Thoracic aorta (tissue), 2 donors: ENCODE measurements at regions not wholly inside any gene's neighbourhood (a gene's known extent, or its start where the extent isn't known, plus 50 kb on each side); places are given as distances from the start of the nearest gene placed in this dataset.

Experiments
- ATAC-seq: fragments of 150-250 bp; one replicate; pipeline ENCODE4 v1.8.0; 2017; ENCODE audit warnings: low read depth; ENCODE audit not compliant: insufficient number of reproducible peaks, low FRiP score
- DNase-seq: peaks from one replicate; pipeline ENCODE4 v3.0.0-alpha.2; 2020; ENCODE audit warnings: low spot score
- H3K27ac ChIP-seq, 2 donors: fragments of 200-600 bp; sonication (generic); 1 replicate in 1 of 2; 2 replicates in 1 of 2; pipeline ENCODE4 v1.5.1; 2016; ENCODE audit warnings: mild to moderate bottlenecking in 2 of 2, moderate library complexity in 2 of 2
- H3K27me3 ChIP-seq: fragments of 200-600 bp; sonication (generic); replicated peaks from 2 replicates; pipeline ENCODE4 v1.6.0; 2016; ENCODE audit warnings: mild to moderate bottlenecking; ENCODE audit not compliant: insufficient read depth
- H3K36me3 ChIP-seq: fragments of 200-600 bp; sonication (generic); one replicate; pipeline ENCODE4 v1.5.1; 2016
- H3K4me1 ChIP-seq, 2 donors: fragments of 200-600 bp; sonication (generic); 1 replicate in 1 of 2; 2 replicates in 1 of 2; pipeline versions ENCODE4 v1.5.1 to v1.6.0; 2016; ENCODE audit warnings: low read depth in 2 of 2, mild to moderate bottlenecking in 1 of 2; ENCODE audit not compliant: control insufficient read depth in 1 of 2
- H3K4me3 ChIP-seq: fragments of 200-600 bp; sonication (generic); 2 replicates; pipeline ENCODE4 v1.5.1; 2016; ENCODE audit warnings: mild to moderate bottlenecking
- H3K9me3 ChIP-seq: fragments of 200-600 bp; sonication (generic); 2 replicates; pipeline ENCODE4 v1.5.1; 2016
- CTCF ChIP-seq: fragments of 200-600 bp; sonication (generic); IDR thresholded peaks from one replicate; pipeline ENCODE4 v1.5.1; 2019; ENCODE audit warnings: antibody characterized with exemption

- ATAC-seq (no peak), DNase-seq (no peak)
These were observed 76.9 kb upstream of the SPATA31D4 start for GRCh38 chr9:81851340-81851739.

DNA sequence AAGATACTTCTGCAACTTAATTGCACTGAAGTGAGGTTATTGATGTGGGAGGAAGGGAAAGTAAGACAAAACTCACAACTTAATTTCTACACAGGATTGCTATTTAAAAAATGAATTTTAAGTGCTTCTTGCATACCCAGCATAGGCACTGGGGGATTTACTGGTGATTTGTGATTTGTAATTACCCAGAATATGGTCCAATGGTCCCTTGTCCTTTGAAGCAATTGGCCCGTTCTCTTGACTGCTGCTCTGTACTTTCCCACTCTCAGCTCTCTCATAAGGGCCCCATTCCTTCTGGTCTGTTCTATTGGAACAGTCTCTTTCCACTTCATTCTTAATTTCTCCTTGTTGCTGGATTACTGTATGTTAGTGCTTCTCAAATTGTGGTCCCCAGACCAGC, 75.4 kb upstream of the SPATA31D4 start:
- no peaks in the 10 kb centered on the region for H3K27me3 ChIP-seq
- H3K4me3 ChIP-seq: no peak overlapping the region
- no peak for TF ChIP-seq CTCF
- H3K36me3 ChIP-seq: no peaks in the 10 kb centered on the region
- ATAC-seq: no peak
- no peak overlapping the region for H3K27ac ChIP-seq
- DNase-seq: no peak
- H3K4me1 ChIP-seq: peaks cover 0 to 8% of the 10 kb centered on the region in 2 donors
- no peaks in the 10 kb centered on the region for H3K9me3 ChIP-seq

More at GRCh38 chr9:81851340-81851739, 76.9 kb upstream of the SPATA31D4 start:
- Histone ChIP-seq H3K4me3 (no peak overlapping the region), H3K36me3 (no peaks in the 10 kb centered on the region), H3K9me3 (no peaks in the 10 kb centered on the region), H3K27ac (no peak overlapping the region), H3K27me3 (no peaks in the 10 kb centered on the region), H3K4me1 (peaks cover 0 to 8% of the 10 kb centered on the region in 2 donors)
- no peak for TF ChIP-seq CTCF

DNA sequence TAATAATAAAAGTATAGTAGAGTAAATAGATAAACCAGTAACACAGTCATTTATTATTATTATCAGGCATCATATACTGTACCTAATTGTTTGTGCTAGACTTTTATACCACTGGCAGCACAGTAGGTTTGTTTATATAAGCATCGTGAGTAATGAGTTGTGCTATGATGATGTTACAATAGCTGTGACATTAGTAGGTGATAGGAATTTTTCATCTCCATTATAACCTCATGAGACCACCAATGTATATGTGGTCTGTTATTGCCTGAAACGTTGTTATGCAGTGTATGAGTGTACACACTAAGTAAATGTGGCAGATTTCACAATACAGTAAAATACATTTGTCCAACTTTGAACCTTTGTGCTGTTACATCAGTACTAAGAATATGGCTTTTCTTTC, 72.7 kb upstream of the SPATA31D4 start:
- no peak for ATAC-seq
- peaks cover 0 to 8% of the 10 kb centered on the region in 2 donors for H3K4me1 ChIP-seq
- no peak for TF ChIP-seq CTCF

GRCh38 chr9:81858657-81859430, 69.4 kb upstream of the SPATA31D4 start:
- H3K27ac ChIP-seq: no peak overlapping the region
- H3K9me3 ChIP-seq: no peaks in the 10 kb centered on the region
- no peaks in the 10 kb centered on the region for H3K4me1 ChIP-seq
- no peaks in the 10 kb centered on the region for H3K27me3 ChIP-seq
- no peaks in the 10 kb centered on the region for H3K36me3 ChIP-seq
- TF ChIP-seq CTCF: no peak
- DNase-seq (no peak), ATAC-seq (no peak)
- no peak overlapping the region for H3K4me3 ChIP-seq

More for the DNA sequence above, 72.7 kb upstream of the SPATA31D4 start:
- H3K27ac ChIP-seq: no peak overlapping the region
- DNase-seq: no peak
- no peak overlapping the region for H3K4me3 ChIP-seq
- H3K9me3 ChIP-seq: no peaks in the 10 kb centered on the region
- no peaks in the 10 kb centered on the region for H3K27me3 ChIP-seq
- no peaks in the 10 kb centered on the region for H3K36me3 ChIP-seq

- Histone ChIP-seq H3K4me1 (no peaks in the 10 kb centered on the region), H3K27me3 (no peaks in the 10 kb centered on the region), H3K27ac (no peak overlapping the region), H3K9me3 (no peaks in the 10 kb centered on the region), H3K36me3 (no peaks in the 10 kb centered on the region), H3K4me3 (no peak overlapping the region)
- ATAC-seq (no peak), DNase-seq (no peak)
- TF ChIP-seq CTCF: no peak
These were observed 67.6 kb upstream of the SPATA31D4 start for GRCh38 chr9:81860581-81860980.
